Pons (tissue), 1 donor: ENCODE measurements at regions not wholly inside any gene's neighbourhood (a gene's known extent, or its start where the extent isn't known, plus 50 kb on each side); places are given as distances from the start of the nearest gene placed in this dataset.

ENCODE experiments used
- DNase-seq: peaks from one replicate; pipeline ENCODE4 v3.0.0-alpha.2; 2016; ENCODE audit warnings: low spot score

GRCh38 chr3:69535613-69536012, 149.7 kb upstream of the FRMD4B start:
- no peak for DNase-seq

GRCh38 chr3:69532547-69533224, 146.8 kb upstream of the FRMD4B start:
- DNase-seq, result no peak

GRCh38 chr3:69531576-69532546, 146.0 kb upstream of the FRMD4B start:
- DNase-seq, result no peak

GRCh38 chr3:69530554-69530953, 144.7 kb upstream of the FRMD4B start:
- no peak for DNase-seq

- no peak for DNase-seq
Measured at GRCh38 chr3:69527498-69527897, 141.6 kb upstream of the FRMD4B start.

- peak; percentile 40 for DNase-seq
Measured at GRCh38 chr3:69524816-69525215, 138.9 kb upstream of the FRMD4B start.

GRCh38 chr3:69521286-69521685, 135.4 kb upstream of the FRMD4B start:
- DNase-seq, result no peak

- no peak for DNase-seq
Measured at GRCh38 chr3:69511361-69511760, 125.5 kb upstream of the FRMD4B start.

- DNase-seq, result no peak
Measured at GRCh38 chr3:69510481-69511030, 124.7 kb upstream of the FRMD4B start.

- no peak for DNase-seq
Measured at GRCh38 chr3:69509288-69509687, 123.4 kb upstream of the FRMD4B start.

- DNase-seq, result no peak
Measured at GRCh38 chr3:69505770-69506407, 120.0 kb upstream of the FRMD4B start.

GRCh38 chr3:69504232-69504631, 118.3 kb upstream of the FRMD4B start:
- no peak for DNase-seq

- DNase-seq, result peak; percentile 83
Measured at GRCh38 chr3:69500604-69501003, 114.7 kb upstream of the FRMD4B start.

- DNase-seq, result peak; percentile 68
Measured at GRCh38 chr3:69499899-69500421, 114.1 kb upstream of the FRMD4B start.

GRCh38 chr3:69499422-69499821, 113.5 kb upstream of the FRMD4B start:
- no peak for DNase-seq

- no peak for DNase-seq
Measured at GRCh38 chr3:69496856-69497255, 111.0 kb upstream of the FRMD4B start.

GRCh38 chr3:69494185-69494584, 108.3 kb upstream of the FRMD4B start:
- no peak for DNase-seq

- DNase-seq, result no peak
Measured at GRCh38 chr3:69493157-69493556, 107.3 kb upstream of the FRMD4B start.

- no peak for DNase-seq
Measured at GRCh38 chr3:69491975-69492374, 106.1 kb upstream of the FRMD4B start.

- DNase-seq, result no peak
Measured at GRCh38 chr3:69490971-69491370, 105.1 kb upstream of the FRMD4B start.

GRCh38 chr3:69490235-69490634, 104.3 kb upstream of the FRMD4B start:
- peak; percentile 49 for DNase-seq

- DNase-seq, result no peak
Measured at GRCh38 chr3:69488026-69488425, 102.1 kb upstream of the FRMD4B start.
